HEK293T (cell line): ENCODE measurements at regions not wholly inside any gene's neighbourhood (a gene's known extent, or its start where the extent isn't known, plus 50 kb on each side); places are given as distances from the start of the nearest gene placed in this dataset.

Source experiments
- BHLHE40 ChIP-seq: fragments of 450-650 bp; IDR thresholded peaks from 2 replicates; pipeline ENCODE4 v1.6.1; 2016; ENCODE audit warnings: mild to moderate bottlenecking, moderate library complexity, borderline replicate concordance
- FOXA1 ChIP-seq: fragments of 450-650 bp; IDR thresholded peaks from 2 replicates; pipeline ENCODE4 v1.6.1; 2016; ENCODE audit warnings: mild to moderate bottlenecking
- FOXK2 ChIP-seq: fragments of 450-650 bp; IDR thresholded peaks from 2 replicates; pipeline ENCODE4 v1.6.1; 2016; ENCODE audit warnings: mild to moderate bottlenecking
- FOXM1 ChIP-seq: fragments of 450-650 bp; IDR thresholded peaks from 2 replicates; pipeline ENCODE4 v1.6.1; 2017; ENCODE audit warnings: mild to moderate bottlenecking, borderline replicate concordance
- SUZ12 ChIP-seq: fragments of 450-650 bp; IDR thresholded peaks from 2 replicates; pipeline ENCODE4 v1.6.1; 2016; ENCODE audit warnings: mild to moderate bottlenecking
- TF ChIP-seq, protein P1 (sequence below): fragments of 450-650 bp; IDR thresholded peaks from 2 replicates; pipeline ENCODE4 v1.6.1; 2016

DNA sequence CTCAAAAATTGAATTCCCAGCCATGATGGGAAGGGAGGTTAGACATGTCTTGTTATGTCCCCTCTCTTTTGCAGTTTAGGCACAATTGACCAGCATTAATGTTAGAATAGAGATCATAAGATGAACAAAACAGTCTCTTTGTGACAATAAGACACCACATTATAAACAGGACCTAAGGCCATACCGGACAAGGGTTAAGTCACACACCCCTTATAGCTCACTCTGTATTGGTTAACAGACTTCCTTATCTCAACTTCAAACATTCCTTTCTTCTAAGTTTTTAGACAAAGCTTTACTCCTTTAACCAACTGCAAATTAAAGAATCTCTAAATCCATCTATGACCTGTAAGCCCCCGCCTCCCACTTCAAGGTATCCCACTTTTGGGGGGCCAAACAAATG lies 81.1 kb upstream of the CPM start:
- TF ChIP-seq BHLHE40 (no peak), FOXK2 (no peak), FOXA1 (no peak), FOXM1 (no peak), SUZ12 (no peak)
- TF ChIP-seq, protein P1, sequence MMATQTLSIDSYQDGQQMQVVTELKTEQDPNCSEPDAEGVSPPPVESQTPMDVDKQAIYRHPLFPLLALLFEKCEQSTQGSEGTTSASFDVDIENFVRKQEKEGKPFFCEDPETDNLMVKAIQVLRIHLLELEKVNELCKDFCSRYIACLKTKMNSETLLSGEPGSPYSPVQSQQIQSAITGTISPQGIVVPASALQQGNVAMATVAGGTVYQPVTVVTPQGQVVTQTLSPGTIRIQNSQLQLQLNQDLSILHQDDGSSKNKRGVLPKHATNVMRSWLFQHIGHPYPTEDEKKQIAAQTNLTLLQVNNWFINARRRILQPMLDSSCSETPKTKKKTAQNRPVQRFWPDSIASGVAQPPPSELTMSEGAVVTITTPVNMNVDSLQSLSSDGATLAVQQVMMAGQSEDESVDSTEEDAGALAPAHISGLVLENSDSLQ = no peak
